HEK293T (cell line): ENCODE measurements at regions not wholly inside any gene's neighbourhood (a gene's known extent, or its start where the extent isn't known, plus 50 kb on each side); places are given as distances from the start of the nearest gene placed in this dataset.

ENCODE experiments used
- CTCF ChIA-PET: fragments of 350-600 bp; formaldehyde crosslinking; extraction: SDS; loops from one replicate; lab custom pipeline; 2021; ENCODE audit warnings: antibody characterized with exemption, inconsistent platforms; lab: Yijun Ruan, JAX
- POLR2A ChIA-PET: fragments of 350-600 bp; formaldehyde crosslinking; extraction: SDS; loops from one replicate; lab custom pipeline; 2020; ENCODE audit warnings: antibody characterized with exemption, inconsistent platforms; lab: Yijun Ruan, JAX
- DNase-seq: peaks from one replicate; pipeline ENCODE4 v3.0.0; 2012; ENCODE audit warnings: mixed read lengths; ENCODE audit errors: extremely low spot score
- ARNT ChIP-seq: fragments of 450-650 bp; IDR thresholded peaks from 2 replicates; pipeline ENCODE4 v1.6.1; 2017; ENCODE audit warnings: mild to moderate bottlenecking
- BHLHE40 ChIP-seq: fragments of 450-650 bp; IDR thresholded peaks from 2 replicates; pipeline ENCODE4 v1.6.1; 2016; ENCODE audit warnings: mild to moderate bottlenecking, moderate library complexity, borderline replicate concordance
- CTBP1 ChIP-seq: fragments of 450-650 bp; IDR thresholded peaks from 2 replicates; pipeline ENCODE4 v1.6.1; 2016; ENCODE audit warnings: borderline replicate concordance
- ELF4 ChIP-seq: fragments of 450-650 bp; IDR thresholded peaks from 2 replicates; pipeline ENCODE4 v1.6.1; 2017; ENCODE audit warnings: antibody characterized with exemption
- FOXA1 ChIP-seq: fragments of 450-650 bp; IDR thresholded peaks from 2 replicates; pipeline ENCODE4 v1.6.1; 2016; ENCODE audit warnings: mild to moderate bottlenecking
- FOXK2 ChIP-seq: fragments of 450-650 bp; IDR thresholded peaks from 2 replicates; pipeline ENCODE4 v1.6.1; 2016; ENCODE audit warnings: mild to moderate bottlenecking
- FOXM1 ChIP-seq: fragments of 450-650 bp; IDR thresholded peaks from 2 replicates; pipeline ENCODE4 v1.6.1; 2017; ENCODE audit warnings: mild to moderate bottlenecking, borderline replicate concordance
- HDGF ChIP-seq: fragments of 450-650 bp; IDR thresholded peaks from 2 replicates; pipeline ENCODE4 v1.6.1; 2017; ENCODE audit warnings: antibody characterized with exemption, borderline replicate concordance
- L3MBTL2 ChIP-seq: fragments of 450-650 bp; conservative IDR thresholded peaks from 2 replicates; pipeline ENCODE4 v1.6.1; 2016; ENCODE audit warnings: mild to moderate bottlenecking
- LEF1 ChIP-seq: fragments of 450-650 bp; IDR thresholded peaks from 2 replicates; pipeline ENCODE4 v1.6.1; 2017; ENCODE audit warnings: mild to moderate bottlenecking, borderline replicate concordance
- NFRKB ChIP-seq: fragments of 450-650 bp; IDR thresholded peaks from 2 replicates; pipeline ENCODE4 v1.6.1; 2016; ENCODE audit warnings: mild to moderate bottlenecking, moderate library complexity
- SP1 ChIP-seq: fragments of 450-650 bp; IDR thresholded peaks from 2 replicates; pipeline ENCODE4 v1.6.1; 2017
- SUZ12 ChIP-seq: fragments of 450-650 bp; IDR thresholded peaks from 2 replicates; pipeline ENCODE4 v1.6.1; 2016; ENCODE audit warnings: mild to moderate bottlenecking
- TARDBP ChIP-seq: fragments of 450-650 bp; IDR thresholded peaks from 2 replicates; pipeline ENCODE4 v1.6.1; 2016
- ZNF384 ChIP-seq: fragments of 450-650 bp; IDR thresholded peaks from 2 replicates; pipeline ENCODE4 v1.6.1; 2016
- TF ChIP-seq, protein P1 (sequence below): fragments of 450-650 bp; IDR thresholded peaks from 2 replicates; pipeline ENCODE4 v1.6.1; 2016

DNA sequence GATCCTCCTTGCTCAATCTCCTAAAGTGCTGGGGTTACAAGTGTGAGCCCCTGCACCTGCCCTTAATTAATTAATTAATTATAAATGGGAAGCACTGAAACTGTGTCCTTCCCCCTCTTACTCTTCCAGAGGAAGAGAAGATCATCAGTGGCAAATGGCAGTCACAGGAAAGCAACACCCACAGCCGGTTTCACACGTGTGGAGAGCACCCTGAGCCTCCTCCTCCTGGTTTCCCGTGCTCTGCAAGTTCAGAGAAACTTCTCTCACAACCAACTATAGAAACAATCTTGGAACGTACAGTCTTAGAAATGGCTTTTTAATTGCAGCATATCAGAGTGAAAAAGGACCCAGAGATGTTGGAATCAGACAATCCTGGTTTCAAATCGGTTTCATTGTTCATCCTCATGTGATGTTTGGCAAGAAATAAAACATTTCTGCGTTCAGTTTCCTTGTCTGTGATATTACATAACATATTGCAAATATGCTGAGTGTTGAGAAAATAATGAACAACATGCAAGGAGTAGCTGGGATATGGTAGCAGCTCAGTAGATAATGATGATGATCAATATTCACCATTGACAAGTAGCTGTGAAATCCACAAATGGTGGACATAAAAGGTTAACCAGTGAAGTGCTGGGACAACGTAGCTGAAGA is 141.0 kb upstream of the KCTD1 start:
- POLR2A ChIA-PET, result no interaction called here

DNA sequence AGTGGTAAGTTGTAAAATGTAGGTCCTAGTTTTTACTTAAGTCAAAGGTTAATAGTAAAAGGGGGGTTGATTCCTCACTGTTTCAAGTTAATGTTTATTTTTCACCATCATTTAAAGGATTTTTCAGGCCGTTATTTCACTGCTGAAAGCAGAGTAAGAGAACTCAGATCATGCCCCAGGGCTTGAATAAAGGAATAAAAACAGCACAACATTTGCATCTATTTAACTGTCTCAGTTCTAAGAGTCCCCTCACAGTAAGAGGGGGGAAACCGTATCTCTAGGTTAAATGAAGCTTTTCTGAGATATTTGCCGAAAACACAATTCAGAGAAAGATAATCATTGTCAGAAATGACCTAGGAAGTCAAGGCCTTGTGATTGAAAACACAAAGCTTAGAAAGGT is 138.2 kb upstream of the KCTD1 start:
- TF ChIP-seq SP1 (no peak), ARNT (no peak), ELF4 (no peak), CTBP1 (no peak), BHLHE40 (no peak), FOXA1 (no peak), L3MBTL2 (no peak), NFRKB (no peak)
- DNase-seq, result no peak
- CTCF ChIA-PET, result interaction anchor here (0.6 kb wide), 1 partner anchor 285 kb away, joined by 11 read pairs; no protein-coding TSS in a partner anchor
- POLR2A ChIA-PET, result no interaction called here

More for the DNA sequence above, 141.0 kb upstream of the KCTD1 start:
- CTCF ChIA-PET, result no interaction called here
- no peak for TF ChIP-seq TARDBP
- TF ChIP-seq, protein P1, sequence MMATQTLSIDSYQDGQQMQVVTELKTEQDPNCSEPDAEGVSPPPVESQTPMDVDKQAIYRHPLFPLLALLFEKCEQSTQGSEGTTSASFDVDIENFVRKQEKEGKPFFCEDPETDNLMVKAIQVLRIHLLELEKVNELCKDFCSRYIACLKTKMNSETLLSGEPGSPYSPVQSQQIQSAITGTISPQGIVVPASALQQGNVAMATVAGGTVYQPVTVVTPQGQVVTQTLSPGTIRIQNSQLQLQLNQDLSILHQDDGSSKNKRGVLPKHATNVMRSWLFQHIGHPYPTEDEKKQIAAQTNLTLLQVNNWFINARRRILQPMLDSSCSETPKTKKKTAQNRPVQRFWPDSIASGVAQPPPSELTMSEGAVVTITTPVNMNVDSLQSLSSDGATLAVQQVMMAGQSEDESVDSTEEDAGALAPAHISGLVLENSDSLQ, result no peak
- TF ChIP-seq FOXA1, result no peak
- TF ChIP-seq FOXK2, result no peak
- no peak for TF ChIP-seq NFRKB
- no peak for TF ChIP-seq LEF1
- TF ChIP-seq SP1, result no peak
- no peak for TF ChIP-seq ZNF384
- TF ChIP-seq ELF4, result no peak
- TF ChIP-seq L3MBTL2, result no peak
- TF ChIP-seq CTBP1, result no peak
- no peak for TF ChIP-seq HDGF
- TF ChIP-seq ARNT, result no peak
- no peak for TF ChIP-seq BHLHE40
- no peak for TF ChIP-seq SUZ12
- no peak for TF ChIP-seq FOXM1
- no peak for DNase-seq

DNA sequence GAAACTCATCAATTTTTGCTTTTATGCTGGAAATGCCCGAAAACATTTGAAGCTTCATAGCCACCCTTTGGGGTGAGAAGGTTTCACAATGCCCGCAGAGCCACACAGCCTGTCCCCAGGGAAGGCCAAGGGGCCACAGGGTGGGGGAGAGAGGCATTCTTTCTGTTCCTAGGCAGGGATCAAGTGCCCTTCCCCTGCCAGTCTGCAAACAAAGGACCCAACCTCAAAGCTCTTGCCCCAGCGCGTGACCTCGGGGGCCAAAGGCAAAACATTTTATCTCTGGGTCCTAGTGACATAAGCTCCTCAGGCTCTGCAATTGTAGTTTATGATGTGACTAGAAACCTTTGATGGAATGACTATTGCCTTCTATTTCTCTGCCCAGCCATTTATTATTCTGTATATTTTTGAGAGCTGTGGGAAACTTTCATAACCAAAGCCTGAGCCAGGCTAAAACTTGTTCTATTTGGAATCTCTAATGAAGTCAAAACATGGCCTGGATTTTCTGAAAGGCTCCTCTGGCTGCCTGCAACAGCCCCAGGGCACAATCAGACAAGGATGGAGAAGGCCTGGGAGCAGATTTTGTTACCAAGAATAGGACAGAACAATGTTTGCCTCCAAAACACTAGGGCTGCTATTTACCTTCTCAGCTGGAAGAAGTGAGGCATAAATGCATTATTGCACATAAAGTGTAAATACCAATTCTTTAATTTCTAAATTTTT is 137.2 kb upstream of the KCTD1 start:
- ChIA-PET POLR2A (no interaction called here), CTCF (interaction anchor here (0.6 kb wide), 1 partner anchor 286 kb away, joined by 11 read pairs; no protein-coding TSS in a partner anchor)
- no peak for DNase-seq
- TF ChIP-seq SP1, result no peak
- TF ChIP-seq LEF1, result no peak
- no peak for TF ChIP-seq SUZ12
- TF ChIP-seq, protein P1, result no peak
- no peak for TF ChIP-seq FOXA1
- no peak for TF ChIP-seq ELF4
- no peak for TF ChIP-seq CTBP1
- TF ChIP-seq NFRKB, result no peak
- TF ChIP-seq TARDBP, result no peak
- no peak for TF ChIP-seq L3MBTL2

DNA sequence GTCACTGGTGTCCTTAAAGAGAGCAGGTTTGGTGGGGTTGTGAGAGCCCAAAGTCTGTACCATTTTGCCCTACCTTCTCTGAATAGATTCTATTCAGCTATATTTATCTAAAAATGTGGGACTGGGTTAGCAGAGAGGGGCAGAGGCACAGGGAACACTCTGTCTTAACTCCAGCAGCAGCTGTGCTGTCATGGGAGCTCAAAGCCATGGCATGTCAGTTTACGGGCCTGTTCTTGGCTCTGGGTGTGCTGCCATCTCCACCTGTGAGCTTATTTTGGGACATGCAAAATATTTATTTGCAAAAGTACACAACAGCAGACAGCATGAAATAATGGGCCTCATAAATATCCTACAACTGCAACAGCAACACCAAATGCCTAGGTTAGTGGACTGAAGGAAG is 129.6 kb upstream of the KCTD1 start:
- ChIA-PET POLR2A (no interaction called here), CTCF (no interaction called here)
- TF ChIP-seq SP1 (no peak), ZNF384 (no peak)

DNA sequence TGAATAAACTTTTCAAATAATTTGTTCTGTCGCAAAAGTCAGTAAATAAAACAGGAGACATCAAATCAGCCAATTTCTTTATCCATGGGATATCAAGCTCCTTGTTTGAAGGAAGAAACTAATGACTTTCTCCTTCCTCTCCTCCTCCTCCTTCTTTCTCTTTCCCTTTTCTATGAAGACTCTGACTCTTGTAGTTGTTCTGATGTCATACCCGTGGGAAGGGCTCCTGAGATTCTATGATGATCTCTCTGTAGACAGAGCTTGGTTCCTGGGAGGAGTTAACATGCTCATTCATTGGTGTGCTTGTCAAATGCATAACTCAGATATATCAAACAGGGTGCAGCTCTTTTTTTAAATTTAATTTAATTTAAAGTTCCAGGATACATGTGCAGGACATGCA is 118.7 kb upstream of the KCTD1 start:
- POLR2A ChIA-PET, result no interaction called here
- TF ChIP-seq TARDBP, result no peak
- no peak for TF ChIP-seq SP1
- no peak for TF ChIP-seq BHLHE40
- TF ChIP-seq ARNT, result no peak
- TF ChIP-seq FOXM1, result no peak
- TF ChIP-seq LEF1, result no peak
- TF ChIP-seq FOXK2, result no peak
- no peak for TF ChIP-seq FOXA1
- TF ChIP-seq HDGF, result no peak
- no peak for TF ChIP-seq ELF4
- TF ChIP-seq NFRKB, result no peak
- no peak for TF ChIP-seq SUZ12
- TF ChIP-seq, protein P1, result no peak
- no peak for TF ChIP-seq CTBP1
- no peak for TF ChIP-seq ZNF384
- TF ChIP-seq L3MBTL2, result no peak
- CTCF ChIA-PET, result no interaction called here
- DNase-seq, result no peak

More for the DNA sequence above, 129.6 kb upstream of the KCTD1 start:
- DNase-seq, result no peak

DNA sequence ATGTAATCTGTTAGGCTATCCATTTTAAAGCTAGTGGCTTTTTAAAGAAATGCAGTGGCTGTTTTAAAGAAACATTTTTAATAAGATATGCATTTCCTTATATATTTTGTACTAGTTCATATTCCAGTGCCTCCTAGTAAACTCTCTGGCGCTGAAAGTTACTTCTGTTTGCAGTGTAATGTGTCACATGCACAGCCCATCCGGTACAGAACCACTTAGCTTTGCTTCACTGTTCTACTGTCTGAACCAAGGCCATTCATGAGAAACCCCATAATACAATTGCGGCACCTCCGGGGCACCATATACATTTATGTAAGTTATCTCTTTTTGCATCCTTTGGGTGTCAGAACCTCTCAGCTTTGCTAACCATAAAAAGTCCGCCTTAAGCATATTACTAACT is 114.6 kb upstream of the KCTD1 start:
- TF ChIP-seq L3MBTL2 (no peak), TARDBP (no peak), LEF1 (no peak), HDGF (no peak), SUZ12 (no peak), FOXK2 (no peak), CTBP1 (no peak), ELF4 (no peak), ARNT (no peak), BHLHE40 (no peak)
- TF ChIP-seq, protein P1, result no peak
- ChIA-PET CTCF (no interaction called here), POLR2A (no interaction called here)
- no peak for DNase-seq
